ENCODE measurements at regions not wholly inside any gene's neighbourhood (a gene's known extent, or its start where the extent isn't known, plus 50 kb on each side); places are given as distances from the start of the nearest gene placed in this dataset.

DNA sequence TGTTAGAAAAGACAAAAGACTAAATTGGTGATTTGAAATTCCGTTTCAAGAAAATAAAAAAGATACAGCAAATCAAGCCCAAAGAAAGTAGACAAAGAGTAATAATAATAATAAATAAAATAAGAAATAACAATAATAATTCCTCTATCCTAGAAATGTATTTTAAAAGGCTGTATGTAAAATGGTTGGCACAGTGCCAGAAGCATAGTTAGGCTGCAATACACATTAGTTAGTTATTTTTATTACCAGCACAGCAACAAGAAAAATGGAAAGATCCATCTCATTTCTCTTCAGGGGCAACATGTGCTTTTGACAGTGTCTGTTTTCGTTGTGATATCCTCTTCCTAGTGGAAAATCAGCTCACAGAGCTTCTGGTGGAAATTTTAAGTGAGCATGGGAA is 174.1 kb upstream of the TMTC1 start:
- no peaks in the 10 kb centered on the region for H4K20me1 ChIP-seq (ENCODE audit: insufficient read depth, low read length)
- H3K9me3 ChIP-seq (ENCODE audit: insufficient read depth, low read depth, low read length), result no peaks in the 10 kb centered on the region
- no peak overlapping the region for H3K4me3 ChIP-seq (ENCODE audit: insufficient read depth, low read depth, low read length)
- no peak for FAIRE-seq
- Mint-ChIP-seq H3K9me3 (ENCODE audit: unreplicated experiment) (no peaks in the 10 kb centered on the region), H3K36me3 (ENCODE audit: low read depth, unreplicated experiment) (no peaks in the 10 kb centered on the region), H3K4me1 (ENCODE audit: low read depth, unreplicated experiment) (peaks cover 2% of the 10 kb centered on the region), H3K27ac (ENCODE audit: unreplicated experiment) (no peak overlapping the region), H3K4me3 (ENCODE audit: unreplicated experiment) (no peak overlapping the region), H3K27me3 (ENCODE audit: low read depth, unreplicated experiment) (no peaks in the 10 kb centered on the region)
- H2AFZ ChIP-seq (ENCODE audit: low read depth, low read length), result no peak overlapping the region
- H3K36me3 ChIP-seq (ENCODE audit: insufficient read depth, low read length), result no peaks in the 10 kb centered on the region
- H3K79me2 ChIP-seq (ENCODE audit: insufficient read depth, low read length), result no peaks in the 10 kb centered on the region
- no peaks in the 10 kb centered on the region for H3K4me1 ChIP-seq (ENCODE audit: insufficient read depth, low read length)
- TF ChIP-seq EZH2 (IDR thresholded peaks at IDR 0.05; ENCODE audit: insufficient read depth, low read length), result no peak
- TF ChIP-seq, protein P1, sequence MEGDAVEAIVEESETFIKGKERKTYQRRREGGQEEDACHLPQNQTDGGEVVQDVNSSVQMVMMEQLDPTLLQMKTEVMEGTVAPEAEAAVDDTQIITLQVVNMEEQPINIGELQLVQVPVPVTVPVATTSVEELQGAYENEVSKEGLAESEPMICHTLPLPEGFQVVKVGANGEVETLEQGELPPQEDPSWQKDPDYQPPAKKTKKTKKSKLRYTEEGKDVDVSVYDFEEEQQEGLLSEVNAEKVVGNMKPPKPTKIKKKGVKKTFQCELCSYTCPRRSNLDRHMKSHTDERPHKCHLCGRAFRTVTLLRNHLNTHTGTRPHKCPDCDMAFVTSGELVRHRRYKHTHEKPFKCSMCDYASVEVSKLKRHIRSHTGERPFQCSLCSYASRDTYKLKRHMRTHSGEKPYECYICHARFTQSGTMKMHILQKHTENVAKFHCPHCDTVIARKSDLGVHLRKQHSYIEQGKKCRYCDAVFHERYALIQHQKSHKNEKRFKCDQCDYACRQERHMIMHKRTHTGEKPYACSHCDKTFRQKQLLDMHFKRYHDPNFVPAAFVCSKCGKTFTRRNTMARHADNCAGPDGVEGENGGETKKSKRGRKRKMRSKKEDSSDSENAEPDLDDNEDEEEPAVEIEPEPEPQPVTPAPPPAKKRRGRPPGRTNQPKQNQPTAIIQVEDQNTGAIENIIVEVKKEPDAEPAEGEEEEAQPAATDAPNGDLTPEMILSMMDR (IDR thresholded peaks at IDR 0.05; ENCODE audit: insufficient read depth, low read depth, low read length), result no peak
- H3K4me2 ChIP-seq (ENCODE audit: low read length), result no peak overlapping the region
- H3K27ac ChIP-seq (ENCODE audit: low read depth, low read length), result no peak overlapping the region
- H3K27me3 ChIP-seq (ENCODE audit: insufficient read depth, low read length), result no peaks in the 10 kb centered on the region
- no peak overlapping the region for H3K9ac ChIP-seq (ENCODE audit: low read length)
- no peak for DNase-seq (ENCODE audit: low read depth)

DNA sequence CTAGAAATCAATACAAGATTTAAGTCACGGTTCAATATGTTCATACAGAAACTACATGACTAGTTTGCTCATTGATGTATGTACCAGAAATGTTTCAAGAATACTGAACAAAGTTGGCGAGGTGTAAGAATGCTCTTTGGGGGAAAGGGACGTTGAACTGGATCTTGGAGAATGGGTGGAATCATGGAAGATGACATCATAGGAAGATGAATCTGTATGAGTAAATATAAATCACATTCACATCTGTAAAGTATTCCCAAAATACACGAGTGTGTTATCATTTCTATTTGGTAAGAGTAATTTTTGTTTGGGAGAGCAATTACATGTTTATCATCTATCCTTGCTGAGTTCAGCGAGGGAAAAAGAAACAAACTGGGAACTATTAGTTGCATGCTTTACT is 162.2 kb upstream of the TMTC1 start:
- no peak overlapping the region for H3K9ac ChIP-seq (ENCODE audit: low read length)
- no peak overlapping the region for H3K4me3 Mint-ChIP-seq (ENCODE audit: unreplicated experiment)
- H3K9me3 ChIP-seq (ENCODE audit: insufficient read depth, low read depth, low read length), result no peaks in the 10 kb centered on the region
- DNase-seq (ENCODE audit: low read depth) (no peak), FAIRE-seq (no peak)
- no peak overlapping the region for H3K4me2 ChIP-seq (ENCODE audit: low read length)
- no peaks in the 10 kb centered on the region for H3K4me1 ChIP-seq (ENCODE audit: insufficient read depth, low read length)
- no peaks in the 10 kb centered on the region for H4K20me1 ChIP-seq (ENCODE audit: insufficient read depth, low read length)
- no peak overlapping the region for H2AFZ ChIP-seq (ENCODE audit: low read depth, low read length)
- H3K27me3 Mint-ChIP-seq (ENCODE audit: low read depth, unreplicated experiment), result peaks cover 6% of the 10 kb centered on the region
- H3K27ac Mint-ChIP-seq (ENCODE audit: unreplicated experiment), result no peak overlapping the region
- H3K27ac ChIP-seq (ENCODE audit: low read depth, low read length), result no peak overlapping the region
- H3K36me3 Mint-ChIP-seq (ENCODE audit: low read depth, unreplicated experiment), result no peaks in the 10 kb centered on the region
- no peaks in the 10 kb centered on the region for H3K36me3 ChIP-seq (ENCODE audit: insufficient read depth, low read length)
- no peak overlapping the region for H3K4me3 ChIP-seq (ENCODE audit: insufficient read depth, low read depth, low read length)
- no peaks in the 10 kb centered on the region for H3K4me1 Mint-ChIP-seq (ENCODE audit: low read depth, unreplicated experiment)
- no peaks in the 10 kb centered on the region for H3K9me3 Mint-ChIP-seq (ENCODE audit: unreplicated experiment)
- TF ChIP-seq, protein P1 (IDR thresholded peaks at IDR 0.05; ENCODE audit: insufficient read depth, low read depth, low read length), result no peak
- TF ChIP-seq EZH2 (IDR thresholded peaks at IDR 0.05; ENCODE audit: insufficient read depth, low read length), result no peak
- H3K27me3 ChIP-seq (ENCODE audit: insufficient read depth, low read length), result no peaks in the 10 kb centered on the region
- no peaks in the 10 kb centered on the region for H3K79me2 ChIP-seq (ENCODE audit: insufficient read depth, low read length)

DNA sequence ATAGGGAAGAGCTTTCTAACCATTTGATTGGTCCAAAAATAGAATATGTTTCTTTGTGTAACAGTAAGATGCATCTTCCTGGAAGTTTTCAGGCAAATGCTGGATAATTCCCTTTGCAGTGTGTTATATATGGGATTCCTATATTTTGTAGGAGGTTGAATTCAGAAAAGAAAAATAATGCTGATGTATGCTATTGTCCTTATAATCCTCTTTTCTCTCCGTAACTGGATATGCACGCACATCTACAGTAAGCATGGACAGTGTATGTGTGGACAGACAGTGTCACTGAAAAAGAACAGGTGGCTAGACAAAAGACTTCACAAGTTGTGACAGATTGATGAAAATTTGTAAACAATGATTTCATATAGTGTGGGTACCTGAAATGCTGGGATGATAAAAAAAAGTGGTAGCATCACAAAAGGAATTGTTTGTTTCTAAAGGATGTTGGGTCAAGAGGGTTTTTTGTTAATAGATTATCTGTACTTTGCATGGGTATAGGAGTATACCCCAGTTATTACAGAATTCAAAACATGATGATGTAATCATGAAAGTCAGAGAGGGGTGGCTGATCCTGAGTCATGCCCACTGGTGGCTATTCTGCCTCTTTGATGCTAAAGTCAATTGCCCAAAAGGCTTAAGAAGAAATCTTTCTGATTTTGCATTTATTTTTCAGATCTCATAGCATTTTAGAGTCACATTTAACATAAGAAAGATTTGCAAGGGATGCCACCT is 160.7 kb upstream of the TMTC1 start:
- TF ChIP-seq, protein P1 (IDR thresholded peaks at IDR 0.05; ENCODE audit: insufficient read depth, low read depth, low read length), result no peak
- no peak for TF ChIP-seq EZH2 (IDR thresholded peaks at IDR 0.05; ENCODE audit: insufficient read depth, low read length)
- no peaks in the 10 kb centered on the region for H3K79me2 ChIP-seq (ENCODE audit: insufficient read depth, low read length)
- no peaks in the 10 kb centered on the region for H3K27me3 ChIP-seq (ENCODE audit: insufficient read depth, low read length)
- H3K27ac ChIP-seq (ENCODE audit: low read depth, low read length), result no peak overlapping the region
- DNase-seq (ENCODE audit: low read depth) (no peak), FAIRE-seq (no peak)
- H4K20me1 ChIP-seq (ENCODE audit: insufficient read depth, low read length), result no peaks in the 10 kb centered on the region
- H3K4me2 ChIP-seq (ENCODE audit: low read length), result no peak overlapping the region
- no peak overlapping the region for H3K9ac ChIP-seq (ENCODE audit: low read length)
- Mint-ChIP-seq H3K27ac (ENCODE audit: unreplicated experiment) (no peak overlapping the region), H3K4me3 (ENCODE audit: unreplicated experiment) (no peak overlapping the region), H3K27me3 (ENCODE audit: low read depth, unreplicated experiment) (peaks cover 6% of the 10 kb centered on the region), H3K4me1 (ENCODE audit: low read depth, unreplicated experiment) (no peaks in the 10 kb centered on the region), H3K36me3 (ENCODE audit: low read depth, unreplicated experiment) (no peaks in the 10 kb centered on the region), H3K9me3 (ENCODE audit: unreplicated experiment) (peaks cover 2% of the 10 kb centered on the region)
- no peak overlapping the region for H3K4me3 ChIP-seq (ENCODE audit: insufficient read depth, low read depth, low read length)
- no peaks in the 10 kb centered on the region for H3K9me3 ChIP-seq (ENCODE audit: insufficient read depth, low read depth, low read length)
- H2AFZ ChIP-seq (ENCODE audit: low read depth, low read length), result no peak overlapping the region
- no peaks in the 10 kb centered on the region for H3K36me3 ChIP-seq (ENCODE audit: insufficient read depth, low read length)
- H3K4me1 ChIP-seq (ENCODE audit: insufficient read depth, low read length), result no peaks in the 10 kb centered on the region
